ENCODE measurements at regions not wholly inside any gene's neighbourhood (a gene's known extent, or its start where the extent isn't known, plus 50 kb on each side); places are given as distances from the start of the nearest gene placed in this dataset.
"Not testable (repeated sequence)": the region's sequence is repeated elsewhere in the genome, so short reads cannot be mapped to it uniquely, and the experiment has no call there.

- no peak for DNase-seq
These were observed 305.2 kb upstream of the TBX18 start for GRCh38 chr6:85069577-85069976.

DNA sequence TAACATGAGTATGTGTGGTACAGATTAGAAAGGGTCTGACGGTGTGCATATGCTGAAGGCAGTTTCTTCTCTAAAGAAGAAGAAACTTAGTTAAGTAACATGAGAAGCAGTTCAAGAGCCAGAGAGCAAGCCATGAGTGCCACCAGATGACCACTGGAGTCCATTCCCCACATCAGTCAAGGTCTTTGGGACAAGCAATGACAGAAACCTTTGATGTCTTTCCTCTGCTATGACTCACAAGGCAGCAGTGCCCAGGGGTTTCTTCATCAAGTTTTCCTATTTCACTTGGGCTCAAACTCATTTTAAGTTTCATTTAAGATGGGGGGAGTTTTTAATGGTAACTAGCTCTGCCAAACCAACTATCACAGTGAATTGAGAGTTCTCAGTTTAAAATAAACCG is 303.8 kb upstream of the TBX18 start:
- no peak for DNase-seq

GRCh38 chr6:85066266-85066665 is 301.9 kb upstream of the TBX18 start:
- no peak for DNase-seq

DNA sequence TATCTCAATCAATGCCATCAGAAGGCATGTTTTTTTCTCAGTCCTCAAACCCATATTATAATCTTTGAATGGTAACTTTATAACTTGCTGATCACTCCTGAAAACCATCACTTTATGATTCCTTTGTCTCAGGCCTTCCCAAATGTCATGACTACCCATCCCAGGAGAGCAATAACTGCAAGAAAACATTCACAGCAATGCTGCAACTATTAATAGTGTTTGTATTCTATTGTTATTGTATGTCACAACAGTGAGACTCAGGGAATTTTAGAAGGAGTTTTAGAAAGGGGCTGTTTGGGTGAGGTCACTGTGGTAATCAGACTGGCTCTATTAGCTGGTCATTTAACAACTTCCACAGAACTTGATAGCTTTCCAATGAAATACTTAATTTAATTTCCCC is 301.4 kb upstream of the TBX18 start:
- no peak for DNase-seq

DNA sequence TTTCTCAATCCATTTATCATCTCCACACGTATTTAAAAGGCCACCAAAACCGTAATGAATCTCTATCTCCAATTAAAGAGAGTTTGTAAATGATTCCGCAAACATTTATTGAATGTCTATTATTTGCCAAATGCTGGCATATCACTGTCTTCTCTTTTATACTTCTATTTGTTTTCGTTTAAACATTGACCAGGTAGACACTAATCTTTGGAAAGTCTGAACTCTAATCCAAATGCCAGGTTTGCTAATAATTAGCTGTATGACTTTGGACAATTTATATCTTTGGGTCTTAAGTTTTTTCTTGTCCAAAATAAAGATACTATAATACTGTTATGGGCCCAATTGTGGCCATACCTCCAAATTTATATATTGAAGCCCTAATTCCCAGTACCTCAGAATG is 299.2 kb upstream of the TBX18 start:
- no peak for DNase-seq

DNA sequence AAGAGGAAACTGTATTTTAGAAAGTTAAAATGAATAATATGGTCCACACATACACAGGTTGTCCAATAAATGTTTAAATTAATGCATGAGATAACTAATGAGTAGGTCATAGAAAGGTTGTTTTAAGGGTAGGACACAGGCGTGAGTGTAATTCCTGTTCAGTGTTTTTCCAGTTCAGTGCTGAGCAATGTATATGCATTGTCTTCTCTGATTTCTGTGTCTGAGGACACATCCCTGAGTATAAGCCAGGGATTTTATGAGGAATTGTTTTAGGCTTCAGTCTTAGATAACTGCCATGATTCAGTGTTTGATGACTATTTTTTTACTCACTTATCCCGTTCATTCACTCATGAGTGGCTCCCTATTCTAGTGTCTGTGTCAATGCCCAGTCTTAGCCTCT is 298.5 kb upstream of the TBX18 start:
- DNase-seq = no peak

GRCh38 chr6:85058806-85059205 is 294.4 kb upstream of the TBX18 start:
- DNase-seq = no peak

DNA sequence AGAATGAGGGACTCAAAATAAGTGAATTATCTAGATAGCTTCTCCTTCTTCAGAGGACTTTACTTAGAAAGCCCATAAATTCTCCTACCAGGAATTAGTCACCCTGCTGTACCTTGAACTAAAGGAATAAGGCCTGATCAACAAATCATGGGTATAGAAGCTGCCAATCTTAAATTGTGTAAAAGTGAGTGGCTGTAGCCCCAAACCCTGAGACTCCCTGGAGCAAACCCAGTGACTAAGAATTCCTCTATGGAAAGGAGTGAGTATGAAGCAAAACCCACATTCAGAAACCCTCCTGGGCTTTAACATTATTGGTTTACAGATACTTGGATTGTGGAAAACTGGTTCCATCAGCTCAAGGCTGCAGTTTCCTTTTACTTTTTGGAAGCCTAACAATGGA is 285.8 kb upstream of the TBX18 start:
- no peak for DNase-seq

- no peak for DNase-seq
These were observed 284.9 kb upstream of the TBX18 start for GRCh38 chr6:85049282-85049681.

DNA sequence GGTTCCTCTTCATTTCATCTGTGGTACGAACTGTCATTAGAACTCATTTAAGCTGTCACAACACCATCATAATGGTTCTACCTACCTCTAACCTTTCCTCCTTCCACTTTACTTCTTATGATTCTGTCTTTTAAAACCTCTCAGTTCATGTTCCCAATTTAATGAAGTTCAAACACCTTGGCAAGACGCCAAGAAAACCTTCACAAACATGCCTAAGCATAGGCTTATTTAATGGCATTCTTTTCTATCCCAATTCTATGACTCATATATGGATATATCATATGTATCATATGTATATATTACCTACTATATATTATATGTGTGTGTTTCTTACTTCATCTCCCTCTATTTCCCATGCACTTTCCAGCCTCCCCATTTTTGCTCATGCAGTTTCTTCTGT is 283.4 kb upstream of the TBX18 start:
- no peak for DNase-seq

DNA sequence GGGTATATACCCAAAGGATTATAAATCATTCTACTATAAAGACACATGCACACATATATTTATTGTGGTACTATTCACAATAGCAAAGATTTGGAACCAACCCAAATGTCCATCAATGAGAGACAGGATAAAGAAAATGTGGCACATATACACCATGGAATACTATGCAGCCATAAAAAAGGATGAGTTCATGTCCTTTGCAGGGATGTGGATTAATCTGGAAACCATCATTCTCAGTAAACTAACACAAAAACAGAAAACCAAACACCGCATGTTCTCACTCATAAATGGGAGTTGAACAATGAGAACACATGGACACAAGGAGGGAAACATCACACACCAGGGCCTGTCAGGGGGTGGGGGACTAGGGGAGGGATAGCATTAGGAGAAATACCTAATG is 281.4 kb upstream of the TBX18 start:
- not testable (repeated sequence) for DNase-seq

DNA sequence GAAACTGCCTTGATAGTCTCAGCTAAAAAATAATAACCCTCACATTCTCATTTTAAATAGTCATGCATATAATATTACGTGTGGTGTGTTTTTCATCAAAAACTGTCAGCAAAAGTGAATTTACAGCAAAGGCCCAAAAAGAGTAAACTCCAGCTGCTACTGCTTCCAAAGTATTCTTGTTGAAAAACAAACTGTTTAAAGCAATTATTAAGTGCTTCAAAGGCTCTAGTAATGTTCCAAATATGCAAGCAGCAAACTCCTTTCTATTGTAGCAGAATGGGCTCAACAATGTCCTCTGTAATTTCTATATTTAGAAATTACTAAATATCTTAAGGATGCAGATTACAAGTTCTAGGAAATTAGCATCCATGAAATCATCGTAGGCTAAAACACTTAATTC is 280.0 kb upstream of the TBX18 start:
- DNase-seq = no peak

- no peak for DNase-seq
These were observed 277.0 kb upstream of the TBX18 start for GRCh38 chr6:85041376-85041775.

- no peak for DNase-seq
These were observed 272.8 kb upstream of the TBX18 start for GRCh38 chr6:85037221-85037620.

- DNase-seq = no peak
These were observed 271.4 kb upstream of the TBX18 start for GRCh38 chr6:85035766-85036165.

DNA sequence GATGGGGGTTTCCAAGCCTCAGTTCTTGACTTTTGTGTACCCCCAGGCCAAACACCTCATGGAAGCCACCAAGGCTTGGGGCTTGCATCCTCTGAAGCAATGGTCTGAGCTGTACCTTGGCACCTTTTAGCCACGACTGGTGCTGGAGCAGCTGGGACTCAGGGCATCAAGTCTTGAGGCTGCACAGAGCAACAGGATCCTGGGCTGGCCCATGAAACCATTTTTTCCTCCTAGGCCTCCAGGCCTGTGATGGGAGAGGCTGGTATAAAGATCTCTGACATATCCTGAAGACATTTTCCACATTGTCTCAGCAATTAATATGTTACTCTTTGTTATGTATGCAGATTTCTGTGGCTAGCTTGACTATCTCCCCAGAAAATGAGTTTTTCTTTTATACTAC is 269.1 kb upstream of the TBX18 start:
- no peak for DNase-seq

DNA sequence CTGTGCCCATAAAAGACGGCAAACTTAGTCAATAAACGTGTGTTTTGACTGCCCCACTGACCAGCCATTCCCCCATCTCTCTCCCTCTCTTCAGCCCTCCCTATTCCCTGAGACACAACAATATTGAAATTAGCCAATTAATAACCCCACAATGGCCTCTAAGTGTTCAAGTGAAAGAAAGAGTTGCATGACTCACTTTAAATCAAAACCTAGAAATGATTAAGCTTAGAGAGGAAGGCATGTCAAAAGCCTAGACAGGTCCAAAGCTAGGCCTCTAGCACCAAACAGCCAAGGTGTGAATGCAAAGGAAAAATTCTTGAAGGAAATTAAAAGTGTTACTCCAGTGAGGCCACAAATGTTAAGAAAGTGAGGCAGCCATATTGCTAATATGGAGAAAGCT is 261.6 kb upstream of the TBX18 start:
- no peak for DNase-seq

DNA sequence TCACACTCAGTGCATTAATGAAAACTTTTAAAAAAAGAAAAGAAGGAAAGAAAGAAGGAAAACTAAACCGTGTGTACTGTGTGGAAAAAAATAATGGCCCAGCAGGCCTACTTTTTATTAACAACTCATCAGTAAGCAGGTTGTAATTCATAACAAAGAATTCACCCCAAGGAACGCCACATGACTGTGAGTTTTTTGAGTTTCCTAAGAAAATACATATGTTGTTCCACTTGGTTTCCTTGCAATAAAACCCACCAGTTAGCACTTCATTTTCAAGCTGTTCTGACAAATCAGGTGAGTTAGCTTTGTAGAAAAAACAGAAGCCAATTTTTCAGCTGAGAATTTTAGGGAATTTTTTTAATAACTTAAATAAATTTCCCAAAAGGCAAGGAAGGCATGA is 259.3 kb upstream of the TBX18 start:
- no peak for DNase-seq

- no peak for DNase-seq
These were observed 253.0 kb upstream of the TBX18 start for GRCh38 chr6:85017352-85017751.

GRCh38 chr6:85016726-85017125 is 252.3 kb upstream of the TBX18 start:
- DNase-seq = no peak

- no peak for DNase-seq
These were observed 251.1 kb upstream of the TBX18 start for GRCh38 chr6:85015396-85015990.

- DNase-seq = no peak
These were observed 246.5 kb upstream of the TBX18 start for GRCh38 chr6:85010865-85011264.

DNA sequence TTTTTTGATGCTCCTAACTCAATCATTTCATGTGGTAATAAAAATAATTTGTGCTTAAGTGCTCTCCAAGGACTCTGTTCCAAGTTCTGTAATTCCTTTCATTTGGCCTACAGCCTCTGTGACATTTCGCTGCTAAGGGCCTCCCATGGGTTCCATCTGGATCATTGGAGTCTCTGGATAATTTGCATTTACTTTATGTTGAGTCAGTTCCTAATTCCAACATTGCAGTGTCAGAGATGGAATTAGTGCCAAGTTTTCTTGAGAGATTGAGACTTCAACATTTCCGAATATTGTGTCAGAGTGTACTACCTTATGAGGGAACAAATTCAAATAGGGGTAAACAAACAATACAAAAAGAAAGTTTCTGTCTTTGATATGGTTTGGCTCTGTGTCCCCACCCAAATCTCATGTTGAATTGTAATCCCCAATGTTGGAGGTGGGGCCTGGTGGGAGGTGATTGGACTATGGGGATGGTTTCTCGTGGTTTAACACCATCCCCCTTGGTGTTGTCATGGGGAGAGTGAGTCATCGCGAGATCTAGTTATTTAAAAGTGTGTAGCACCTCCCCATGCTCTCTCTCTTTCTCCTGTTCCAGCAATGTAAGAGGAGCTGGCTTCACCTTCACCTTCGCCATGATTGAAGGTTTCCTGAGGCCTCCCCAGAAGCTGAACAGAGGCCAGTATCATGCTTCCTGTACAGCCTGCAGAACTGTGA is 244.1 kb upstream of the TBX18 start:
- DNase-seq = no peak

GRCh38 chr6:85006362-85006761 is 242.0 kb upstream of the TBX18 start:
- DNase-seq = no peak

DNA sequence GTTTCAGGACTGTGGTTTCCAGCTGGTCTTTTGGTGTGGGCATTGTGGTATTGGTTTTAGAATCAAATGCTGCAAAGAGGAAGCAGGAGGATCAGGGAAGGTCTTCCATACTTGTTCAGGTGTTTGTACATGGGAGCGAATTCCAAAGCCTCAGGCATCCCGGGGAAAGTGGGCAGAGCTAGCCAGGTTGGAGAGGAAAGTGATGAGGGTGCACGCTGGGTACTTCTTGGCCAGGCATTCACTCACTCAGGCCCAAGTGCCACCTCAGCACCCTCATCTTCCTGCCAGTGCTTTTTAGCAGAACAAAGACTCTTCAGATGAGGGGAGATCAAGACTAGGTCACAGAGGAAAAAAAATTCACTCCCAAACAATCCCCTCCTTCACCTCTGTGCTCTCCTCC is 241.1 kb upstream of the TBX18 start:
- DNase-seq = no peak

Measured in NCI-H526 treated with DMSO at 0.1 percent for 48 hours (cell line).